PC-9 (cell line): ENCODE measurements at regions not wholly inside any gene's neighbourhood (a gene's known extent, or its start where the extent isn't known, plus 50 kb on each side); places are given as distances from the start of the nearest gene placed in this dataset.

ENCODE experiments used
- BruUV-seq: library from RNA; stranded (reverse); fragments of 400-500 nt; replicated peaks from 2 replicates; lab custom pipeline; 2021; lab: Mats Ljungman, UMichigan
- CTCF ChIA-PET: fragments of 300-600 bp; sonication (Branson Sonifier 250); formaldehyde crosslinking; loops from one replicate; lab custom pipeline; 2022; ENCODE audit warnings: antibody characterized with exemption; lab: Charles Lee
- POLR2A ChIA-PET: fragments of 300-600 bp; sonication (Branson Sonifier 250); formaldehyde crosslinking; loops from one replicate; lab custom pipeline; 2022; ENCODE audit warnings: antibody characterized with exemption; ENCODE audit not compliant: unreplicated experiment; lab: Charles Lee
- DNase-seq, 2 experiments: peaks; one replicate each; pipeline versions ENCODE4 v3.0.0 to v3.0.0-alpha.2; 2015 to 2022; ENCODE audit warnings: mixed read lengths in 1 of 2
- H2AFZ ChIP-seq: fragments of 200-600 bp; sonication (generic); 2 replicates; pipeline ENCODE4 v1.8.1; 2017; ENCODE audit warnings: antibody characterized with exemption
- H3F3A ChIP-seq: fragments of 200-600 bp; sonication (generic); 2 replicates; pipeline ENCODE4 v1.8.1; 2017; ENCODE audit warnings: antibody characterized with exemption, mild to moderate bottlenecking, low read depth; ENCODE audit not compliant: insufficient read depth
- H3K27ac ChIP-seq: fragments of 200-600 bp; sonication (generic); 2 replicates; pipeline ENCODE4 v1.6.1; 2016; ENCODE audit warnings: mixed run types
- H3K27me3 ChIP-seq: fragments of 200-600 bp; sonication (generic); 2 replicates; pipeline ENCODE4 v1.6.1; 2016; ENCODE audit warnings: low read depth, mixed run types; ENCODE audit not compliant: insufficient read depth
- H3K36me3 ChIP-seq: fragments of 200-600 bp; sonication (generic); 2 replicates; pipeline ENCODE4 v1.6.1; 2016; ENCODE audit warnings: low read depth, mixed run types
- H3K4me1 ChIP-seq: fragments of 200-600 bp; sonication (generic); replicated peaks from 2 replicates; pipeline ENCODE4 v1.6.1; 2016; ENCODE audit warnings: mixed run types; ENCODE audit not compliant: insufficient read depth
- H3K4me2 ChIP-seq: fragments of 200-600 bp; sonication (generic); 2 replicates; pipeline ENCODE4 v1.6.1; 2017; ENCODE audit warnings: mixed run types
- H3K4me3 ChIP-seq: fragments of 200-600 bp; sonication (generic); 2 replicates; pipeline ENCODE4 v1.6.1; 2016; ENCODE audit warnings: mixed run types
- H3K79me2 ChIP-seq: fragments of 200-600 bp; sonication (generic); 2 replicates; pipeline ENCODE4 v1.6.1; 2017; ENCODE audit warnings: low read depth, mixed run types
- H3K9me2 ChIP-seq: fragments of 200-600 bp; sonication (generic); 2 replicates; pipeline ENCODE4 v1.8.1; 2017; ENCODE audit warnings: mild to moderate bottlenecking; ENCODE audit not compliant: insufficient read depth
- H3K9me3 ChIP-seq: fragments of 200-600 bp; sonication (generic); 2 replicates; pipeline ENCODE4 v1.8.1; 2016; ENCODE audit warnings: low read depth; ENCODE audit not compliant: insufficient read depth
- H4K20me1 ChIP-seq: fragments of 200-600 bp; sonication (generic); 2 replicates; pipeline ENCODE4 v1.8.1; 2017; ENCODE audit not compliant: insufficient read depth
- CTCF ChIP-seq: fragments of 200-600 bp; sonication (generic); conservative IDR thresholded peaks from 2 replicates; pipeline ENCODE4 v1.6.1; 2017; ENCODE audit warnings: mixed run types, antibody characterized with exemption, mild to moderate bottlenecking, moderate library complexity
- EZH2 ChIP-seq: fragments of 200-600 bp; sonication (generic); IDR thresholded peaks from 2 replicates; pipeline ENCODE4 v1.8.0; 2017; ENCODE audit warnings: antibody characterized with exemption, low read depth
- intact Hi-C: fragments of 100-400 bp; cut with micrococcal nuclease; formaldehyde crosslinking; loops from one replicate; pipeline ENCODE4 v1.10.0; 2022; ENCODE audit not compliant: unreplicated experiment

- no peaks in the 10 kb centered on the region for H3F3A ChIP-seq
- ChIA-PET CTCF (no interaction called here), POLR2A (no interaction called here)
- H2AFZ ChIP-seq, result no peak overlapping the region
- no TSS peak for BruUV-seq
- H3K27me3 ChIP-seq, result no peaks in the 10 kb centered on the region
- no peak overlapping the region for H3K4me3 ChIP-seq
- H3K4me2 ChIP-seq, result no peak overlapping the region
- no peak overlapping the region for H3K27ac ChIP-seq
- intact Hi-C loops, result loop anchor here (10.0 kb wide), 1 partner anchor 917 kb away; the partner anchor contains the start of gene TLE1
- DNase-seq, result no peak
- no peaks in the 10 kb centered on the region for H3K9me2 ChIP-seq
- H4K20me1 ChIP-seq, result no peaks in the 10 kb centered on the region
- no peaks in the 10 kb centered on the region for H3K9me3 ChIP-seq
- TF ChIP-seq EZH2 (no peak), CTCF (no peak)
- H3K4me1 ChIP-seq, result no peaks in the 10 kb centered on the region
- no peaks in the 10 kb centered on the region for H3K79me2 ChIP-seq
- H3K36me3 ChIP-seq, result no peaks in the 10 kb centered on the region
Measured at GRCh38 chr9:82601293-82601771, 461.6 kb downstream of the RASEF start.

- Histone ChIP-seq H3K79me2 (no peaks in the 10 kb centered on the region), H2AFZ (no peak overlapping the region), H3K4me2 (no peak overlapping the region), H3F3A (no peaks in the 10 kb centered on the region), H4K20me1 (no peaks in the 10 kb centered on the region), H3K4me3 (no peak overlapping the region), H3K4me1 (no peaks in the 10 kb centered on the region), H3K27me3 (no peaks in the 10 kb centered on the region), H3K27ac (no peak overlapping the region), H3K9me3 (no peaks in the 10 kb centered on the region), H3K9me2 (no peaks in the 10 kb centered on the region), H3K36me3 (no peaks in the 10 kb centered on the region)
- no TSS peak for BruUV-seq
- ChIA-PET CTCF (no interaction called here), POLR2A (no interaction called here)
- TF ChIP-seq EZH2, result no peak
- intact Hi-C loops, result loop anchor here (5.0 to 10.0 kb wide), 2 partner anchors 357 to 920 kb away; partner anchors contain the start of gene TLE1
- DNase-seq, result no peak
Measured at GRCh38 chr9:82604947-82605656, 457.8 kb downstream of the RASEF start.

GRCh38 chr9:82605657-82606031 lies 457.3 kb downstream of the RASEF start:
- Histone ChIP-seq H3K4me1 (no peaks in the 10 kb centered on the region), H3F3A (no peaks in the 10 kb centered on the region), H3K9me2 (no peaks in the 10 kb centered on the region), H3K9me3 (no peaks in the 10 kb centered on the region), H3K27ac (no peak overlapping the region), H3K27me3 (no peaks in the 10 kb centered on the region), H2AFZ (no peak overlapping the region), H3K4me2 (no peak overlapping the region), H3K79me2 (no peaks in the 10 kb centered on the region), H3K4me3 (no peak overlapping the region), H3K36me3 (no peaks in the 10 kb centered on the region), H4K20me1 (no peaks in the 10 kb centered on the region)
- CTCF ChIA-PET, result no interaction called here
- intact Hi-C loops, result loop anchor here (5.0 to 10.0 kb wide), 2 partner anchors 357 to 921 kb away; partner anchors contain the start of gene TLE1
- no peak for DNase-seq
- POLR2A ChIA-PET, result no interaction called here
- BruUV-seq, result no TSS peak
- no peak for TF ChIP-seq CTCF
- no peak for TF ChIP-seq EZH2
